ENCODE measurements at regions not wholly inside any gene's neighbourhood (a gene's known extent, or its start where the extent isn't known, plus 50 kb on each side); places are given as distances from the start of the nearest gene placed in this dataset.

GRCh38 chr2:2560374-2561015 lies 229.4 kb upstream of the MYT1L start:
- Mint-ChIP-seq H3K36me3 (no peaks in the 10 kb centered on the region), H3K9me3 (no peaks in the 10 kb centered on the region), H3K27me3 (peaks cover 14% of the 10 kb centered on the region), H3K4me3 (no peak overlapping the region), H3K27ac (no peak overlapping the region), H3K4me1 (ENCODE audit: unreplicated experiment) (peaks cover 4% of the 10 kb centered on the region)
- no peak for TF ChIP-seq CTCF (conservative IDR thresholded peaks at IDR 0.05)
- DNase-seq (ENCODE audit: extremely low spot score, unreplicated experiment), result no peak

- H3K9me3 Mint-ChIP-seq, result no peaks in the 10 kb centered on the region
- H3K4me3 Mint-ChIP-seq, result no peak overlapping the region
- H3K27ac Mint-ChIP-seq, result no peak overlapping the region
- H3K27me3 Mint-ChIP-seq, result peaks cover 6% of the 10 kb centered on the region
- no peak for DNase-seq (ENCODE audit: extremely low spot score, unreplicated experiment)
- no peaks in the 10 kb centered on the region for H3K36me3 Mint-ChIP-seq
- H3K4me1 Mint-ChIP-seq (ENCODE audit: unreplicated experiment), result no peaks in the 10 kb centered on the region
- no peak for TF ChIP-seq CTCF (conservative IDR thresholded peaks at IDR 0.05)
Observed at GRCh38 chr2:2558476-2558875, 227.4 kb upstream of the MYT1L start.

- H3K4me3 Mint-ChIP-seq, result no peak overlapping the region
- no peak overlapping the region for H3K27ac Mint-ChIP-seq
- peaks cover 5% of the 10 kb centered on the region for H3K9me3 Mint-ChIP-seq
- DNase-seq (ENCODE audit: extremely low spot score, unreplicated experiment), result no peak
- TF ChIP-seq CTCF (conservative IDR thresholded peaks at IDR 0.05), result no peak
- H3K27me3 Mint-ChIP-seq, result peaks cover 6% of the 10 kb centered on the region
- H3K4me1 Mint-ChIP-seq (ENCODE audit: unreplicated experiment), result no peaks in the 10 kb centered on the region
- H3K36me3 Mint-ChIP-seq, result no peaks in the 10 kb centered on the region
Observed at GRCh38 chr2:2557475-2557874, 226.4 kb upstream of the MYT1L start.

- Mint-ChIP-seq H3K4me3 (no peak overlapping the region), H3K27ac (no peak overlapping the region), H3K27me3 (peaks cover 3% of the 10 kb centered on the region), H3K4me1 (ENCODE audit: unreplicated experiment) (no peaks in the 10 kb centered on the region), H3K9me3 (peaks cover 5% of the 10 kb centered on the region), H3K36me3 (no peaks in the 10 kb centered on the region)
- DNase-seq (ENCODE audit: extremely low spot score, unreplicated experiment), result no peak
- TF ChIP-seq CTCF (conservative IDR thresholded peaks at IDR 0.05), result no peak
Observed at GRCh38 chr2:2550856-2551255, 219.8 kb upstream of the MYT1L start.

GRCh38 chr2:2547911-2548310 lies 216.8 kb upstream of the MYT1L start:
- no peak for DNase-seq (ENCODE audit: extremely low spot score, unreplicated experiment)
- no peaks in the 10 kb centered on the region for H3K36me3 Mint-ChIP-seq
- H3K4me1 Mint-ChIP-seq (ENCODE audit: unreplicated experiment), result peaks cover 8% of the 10 kb centered on the region
- H3K9me3 Mint-ChIP-seq, result peaks cover 2% of the 10 kb centered on the region
- H3K27me3 Mint-ChIP-seq, result peaks cover 8% of the 10 kb centered on the region
- no peak overlapping the region for H3K27ac Mint-ChIP-seq
- H3K4me3 Mint-ChIP-seq, result no peak overlapping the region
- no peak for TF ChIP-seq CTCF (conservative IDR thresholded peaks at IDR 0.05)

- no peak for DNase-seq (ENCODE audit: extremely low spot score, unreplicated experiment)
- H3K9me3 Mint-ChIP-seq, result no peaks in the 10 kb centered on the region
- no peak overlapping the region for H3K27ac Mint-ChIP-seq
- peaks cover 8% of the 10 kb centered on the region for H3K27me3 Mint-ChIP-seq
- TF ChIP-seq CTCF (conservative IDR thresholded peaks at IDR 0.05), result no peak
- no peaks in the 10 kb centered on the region for H3K36me3 Mint-ChIP-seq
- H3K4me1 Mint-ChIP-seq (ENCODE audit: unreplicated experiment), result peaks cover 8% of the 10 kb centered on the region
- H3K4me3 Mint-ChIP-seq, result no peak overlapping the region
Observed at GRCh38 chr2:2547451-2547850, 216.4 kb upstream of the MYT1L start.
